Naive thymus-derived CD4-positive, alpha-beta T cell (primary cell): ENCODE measurements at regions not wholly inside any gene's neighbourhood (a gene's known extent, or its start where the extent isn't known, plus 50 kb on each side); places are given as distances from the start of the nearest gene placed in this dataset.
"Not testable (repeated sequence)": the region's sequence is repeated elsewhere in the genome, so short reads cannot be mapped to it uniquely, and the experiment has no call there.

Source experiments
- ATAC-seq: fragments of 150-1000 bp; cut with Tn5 transposase; 2 replicates; pipeline ENCODE4 v1.10.0; 2021; ENCODE audit warnings: mild to moderate bottlenecking, moderate library complexity
- CTCF ChIA-PET: fragments of 350-600 bp; sonication (Branson Sonifier 250); formaldehyde crosslinking; loops from one replicate; lab custom pipeline; 2021; ENCODE audit warnings: antibody characterized with exemption; lab: Charles Lee
- POLR2A ChIA-PET: fragments of 350-600 bp; sonication (Branson Sonifier 250); formaldehyde crosslinking; loops from one replicate; lab custom pipeline; 2021; ENCODE audit warnings: antibody characterized with exemption, inconsistent platforms; lab: Charles Lee
- DNase-seq, 9 donors: peaks; one replicate each; pipeline versions ENCODE4 v3.0.0 to v3.0.0-alpha.2; 2020 to 2022; ENCODE audit warnings: mixed read lengths in 1 of 9
- H3K27ac ChIP-seq: one replicate; pipeline ENCODE4 v1.7.0; 2013; ENCODE audit warnings: mild to moderate bottlenecking, low read depth, low read length, moderate library complexity
- H3K27me3 ChIP-seq, 2 donors: one replicate each; pipeline ENCODE4 v1.7.0; 2013; ENCODE audit warnings: low read length in 2 of 2, mild to moderate bottlenecking in 2 of 2, moderate library complexity in 2 of 2; ENCODE audit not compliant: control insufficient read depth in 2 of 2, insufficient read depth in 2 of 2
- H3K36me3 ChIP-seq, 3 experiments: 1 replicate in 2 of 3; 2 replicates in 1 of 3; pipeline ENCODE4 v1.7.0; 2013; ENCODE audit warnings: low read length in 3 of 3, mild to moderate bottlenecking in 3 of 3, moderate library complexity in 1 of 3; ENCODE audit not compliant: insufficient read depth in 3 of 3, control insufficient read depth in 2 of 3
- H3K4me1 ChIP-seq, 2 donors: one replicate each; pipeline ENCODE4 v1.7.0; 2013; ENCODE audit warnings: low read length in 2 of 2, mild to moderate bottlenecking in 2 of 2, moderate library complexity in 1 of 2; ENCODE audit not compliant: control insufficient read depth in 2 of 2, insufficient read depth in 2 of 2
- H3K4me3 ChIP-seq: 2 replicates; pipeline ENCODE4 v1.7.0; 2013; ENCODE audit warnings: mild to moderate bottlenecking, low read length
- H3K9me3 ChIP-seq, 3 experiments: 1 replicate in 2 of 3; 2 replicates in 1 of 3; pipeline ENCODE4 v1.7.0; 2013; ENCODE audit warnings: low read length in 3 of 3; ENCODE audit not compliant: control insufficient read depth in 2 of 3
- H3K27ac Mint-ChIP-seq, 9 donors: one replicate each; pipeline ENCODE4 v1.8.0; 2020 to 2022; ENCODE audit warnings: mixed read lengths in 9 of 9, mild to moderate bottlenecking in 8 of 9, moderate library complexity in 5 of 9, inconsistent platforms in 2 of 9
- H3K27me3 Mint-ChIP-seq, 5 donors: one replicate each; pipeline ENCODE4 v1.8.0; 2021 to 2022; ENCODE audit warnings: mixed read lengths in 5 of 5, mild to moderate bottlenecking in 1 of 5
- H3K36me3 Mint-ChIP-seq, 5 donors: one replicate each; pipeline ENCODE4 v1.8.0; 2020 to 2022; ENCODE audit warnings: mixed read lengths in 5 of 5, mild to moderate bottlenecking in 3 of 5, inconsistent platforms in 1 of 5
- H3K4me1 Mint-ChIP-seq, 7 donors: one replicate each; pipeline ENCODE4 v1.8.0; 2020 to 2022; ENCODE audit warnings: mixed read lengths in 7 of 7, mild to moderate bottlenecking in 3 of 7, inconsistent platforms in 1 of 7
- H3K4me3 Mint-ChIP-seq, 10 donors: one replicate each; pipeline ENCODE4 v1.8.0; 2020 to 2022; ENCODE audit warnings: mild to moderate bottlenecking in 10 of 10, mixed read lengths in 10 of 10, moderate library complexity in 6 of 10, inconsistent platforms in 2 of 10
- H3K9me3 Mint-ChIP-seq, 11 donors: one replicate each; pipeline ENCODE4 v1.8.0; 2020 to 2022; ENCODE audit warnings: mixed read lengths in 11 of 11, mild to moderate bottlenecking in 4 of 11, inconsistent platforms in 1 of 11, moderate library complexity in 1 of 11
- intact Hi-C, 2 donors: fragments of 100-400 bp; cut with micrococcal nuclease; formaldehyde crosslinking; loops; one replicate each; pipeline ENCODE4 v1.15.1; 2023

DNA sequence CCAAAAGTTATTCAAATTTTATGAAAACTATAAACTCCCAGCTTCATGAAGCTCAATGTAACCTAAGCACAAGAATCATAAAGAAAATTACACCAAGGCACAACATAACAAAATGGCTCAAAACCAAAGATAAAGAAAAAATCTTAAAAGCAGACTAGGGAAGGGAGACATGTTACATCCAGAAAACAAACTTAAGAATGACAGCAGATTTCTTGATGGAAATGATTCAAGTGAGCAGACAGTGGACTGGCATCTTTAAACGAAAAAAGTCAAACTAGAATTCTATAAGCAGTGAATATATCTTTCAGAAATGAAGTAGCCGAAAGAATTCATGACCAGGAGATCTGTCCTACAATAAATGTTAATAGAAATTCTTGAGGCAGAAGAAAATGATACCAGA lies 75.6 kb downstream of the SHANK2 start:
- Histone ChIP-seq H3K27ac (no peak overlapping the region), H3K9me3 (no peaks in the 10 kb centered on the region), H3K36me3 (no peaks in the 10 kb centered on the region), H3K4me1 (no peaks in the 10 kb centered on the region), H3K27me3 (no peaks in the 10 kb centered on the region), H3K4me3 (no peak overlapping the region)
- CTCF ChIA-PET = no interaction called here
- peaks cover 2 to 32% (median 13%) of the 10 kb centered on the region in 11 donors for H3K9me3 Mint-ChIP-seq
- no peak overlapping the region for H3K4me3 Mint-ChIP-seq
- peaks cover 0 to 4% (median 0%) of the 10 kb centered on the region in 5 donors for H3K36me3 Mint-ChIP-seq
- no peak overlapping the region for H3K27ac Mint-ChIP-seq
- no peaks in the 10 kb centered on the region for H3K4me1 Mint-ChIP-seq
- ATAC-seq (no peak), DNase-seq (no peak)
- H3K27me3 Mint-ChIP-seq = peaks cover 9 to 49% (median 34%) of the 10 kb centered on the region in 5 donors
- POLR2A ChIA-PET = no interaction called here
- intact Hi-C loops = no loop called here

DNA sequence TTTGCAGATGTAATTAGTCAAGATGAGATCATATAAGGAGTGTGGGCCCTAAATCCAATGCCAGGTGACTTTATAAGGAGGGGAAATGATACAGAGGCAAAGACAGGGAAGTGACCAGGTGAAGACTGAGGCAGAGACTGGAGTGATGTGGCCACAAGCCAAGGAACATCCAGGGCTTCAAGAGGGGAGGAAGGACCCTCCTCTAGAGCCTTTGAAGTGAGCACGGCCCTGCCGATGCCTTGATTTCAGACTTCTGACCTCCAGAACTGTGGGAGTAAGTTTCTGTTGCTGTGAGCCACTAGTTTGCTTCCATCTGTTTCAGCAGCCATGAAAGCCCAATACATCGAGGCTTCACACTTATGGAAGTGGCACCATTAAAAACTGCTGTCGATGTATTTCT lies 78.7 kb downstream of the SHANK2 start:
- peaks cover 3 to 35% (median 24%) of the 10 kb centered on the region in 5 donors for H3K27me3 Mint-ChIP-seq
- H3K27me3 ChIP-seq = no peaks in the 10 kb centered on the region
- H3K4me3 Mint-ChIP-seq = no peak overlapping the region
- no peaks in the 10 kb centered on the region for H3K4me1 Mint-ChIP-seq
- no peak overlapping the region for H3K27ac Mint-ChIP-seq
- ChIA-PET POLR2A (no interaction called here), CTCF (no interaction called here)
- peaks cover under 1 to 32% (median 13%) of the 10 kb centered on the region in 11 donors for H3K9me3 Mint-ChIP-seq
- H3K36me3 ChIP-seq = no peaks in the 10 kb centered on the region
- no peak for DNase-seq
- no peak for ATAC-seq
- intact Hi-C loops = no loop called here
- H3K9me3 ChIP-seq = no peaks in the 10 kb centered on the region
- no peak overlapping the region for H3K4me3 ChIP-seq
- no peaks in the 10 kb centered on the region for H3K4me1 ChIP-seq
- H3K36me3 Mint-ChIP-seq = peaks cover 0 to 4% (median 0%) of the 10 kb centered on the region in 5 donors
- H3K27ac ChIP-seq = no peak overlapping the region

DNA sequence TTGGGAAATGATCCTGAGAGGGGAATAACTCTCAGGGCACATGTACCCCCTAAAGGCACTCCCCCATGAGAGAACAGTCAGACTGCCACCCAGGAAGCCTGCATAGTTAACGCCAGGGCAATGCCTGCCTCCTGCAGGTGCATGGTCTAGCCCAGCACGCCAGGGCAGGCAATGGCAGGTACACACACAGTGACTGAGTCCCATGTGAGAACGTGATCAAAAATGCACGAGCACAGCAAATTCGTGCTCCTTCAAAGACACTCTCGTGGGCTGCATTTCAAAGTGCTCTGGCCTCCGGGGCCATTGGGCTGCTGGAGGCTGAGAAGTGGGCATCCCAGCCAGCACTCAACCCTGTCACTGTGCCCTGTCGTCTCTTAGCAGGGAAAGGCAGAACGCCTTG lies 79.7 kb downstream of the SHANK2 start:
- no peak for DNase-seq
- peaks cover 0 to 4% (median 0%) of the 10 kb centered on the region in 5 donors for H3K36me3 Mint-ChIP-seq
- intact Hi-C loops = no loop called here
- no peak overlapping the region for H3K4me3 ChIP-seq
- H3K4me1 Mint-ChIP-seq = no peaks in the 10 kb centered on the region
- no peaks in the 10 kb centered on the region for H3K9me3 ChIP-seq
- peaks cover 2 to 32% (median 12%) of the 10 kb centered on the region in 11 donors for H3K9me3 Mint-ChIP-seq
- ATAC-seq = no peak
- H3K27me3 Mint-ChIP-seq = peaks cover 3 to 29% (median 23%) of the 10 kb centered on the region in 5 donors
- H3K27ac ChIP-seq = no peak overlapping the region
- POLR2A ChIA-PET = no interaction called here
- no peaks in the 10 kb centered on the region for H3K4me1 ChIP-seq
- no peak overlapping the region for H3K27ac Mint-ChIP-seq
- H3K27me3 ChIP-seq = no peaks in the 10 kb centered on the region
- H3K4me3 Mint-ChIP-seq = no peak overlapping the region
- CTCF ChIA-PET = no interaction called here
- no peaks in the 10 kb centered on the region for H3K36me3 ChIP-seq

DNA sequence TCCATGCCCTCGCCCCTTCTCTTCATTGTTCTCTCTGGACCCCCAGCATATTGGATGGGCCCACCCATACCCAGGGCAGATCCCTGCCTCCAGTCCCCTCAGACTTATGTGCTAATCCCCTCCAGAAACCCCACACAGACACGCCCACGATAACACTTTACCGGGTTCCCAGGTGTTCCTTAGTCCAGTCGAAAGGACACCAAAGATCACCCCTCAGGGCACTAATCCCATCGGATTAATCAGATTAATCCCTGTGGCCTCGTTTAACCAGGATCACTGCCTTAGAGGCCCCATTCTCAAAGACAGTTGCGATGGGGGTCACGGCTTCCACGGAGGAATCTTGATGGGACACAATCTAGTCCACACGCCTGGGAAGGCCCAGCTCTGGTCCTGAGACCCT lies 80.8 kb downstream of the SHANK2 start:
- ChIA-PET CTCF (no interaction called here), POLR2A (no interaction called here)
- peaks cover 1 to 25% (median 5%) of the 10 kb centered on the region in 11 donors for H3K9me3 Mint-ChIP-seq
- no peak overlapping the region for H3K4me3 ChIP-seq
- ATAC-seq = no peak
- intact Hi-C loops = no loop called here
- no peaks in the 10 kb centered on the region for H3K9me3 ChIP-seq
- peaks cover 0 to 4% (median 0%) of the 10 kb centered on the region in 5 donors for H3K36me3 Mint-ChIP-seq
- H3K4me3 Mint-ChIP-seq = no peak overlapping the region
- no peak overlapping the region for H3K27ac ChIP-seq
- H3K36me3 ChIP-seq = no peaks in the 10 kb centered on the region
- no peak for DNase-seq
- H3K27me3 ChIP-seq = no peaks in the 10 kb centered on the region
- peak overlapping the region in 1 of 9 donors; percentile 65 for H3K27ac Mint-ChIP-seq
- H3K4me1 Mint-ChIP-seq = no peaks in the 10 kb centered on the region
- no peaks in the 10 kb centered on the region for H3K4me1 ChIP-seq
- peaks cover 0 to 23% (median 13%) of the 10 kb centered on the region in 5 donors for H3K27me3 Mint-ChIP-seq

DNA sequence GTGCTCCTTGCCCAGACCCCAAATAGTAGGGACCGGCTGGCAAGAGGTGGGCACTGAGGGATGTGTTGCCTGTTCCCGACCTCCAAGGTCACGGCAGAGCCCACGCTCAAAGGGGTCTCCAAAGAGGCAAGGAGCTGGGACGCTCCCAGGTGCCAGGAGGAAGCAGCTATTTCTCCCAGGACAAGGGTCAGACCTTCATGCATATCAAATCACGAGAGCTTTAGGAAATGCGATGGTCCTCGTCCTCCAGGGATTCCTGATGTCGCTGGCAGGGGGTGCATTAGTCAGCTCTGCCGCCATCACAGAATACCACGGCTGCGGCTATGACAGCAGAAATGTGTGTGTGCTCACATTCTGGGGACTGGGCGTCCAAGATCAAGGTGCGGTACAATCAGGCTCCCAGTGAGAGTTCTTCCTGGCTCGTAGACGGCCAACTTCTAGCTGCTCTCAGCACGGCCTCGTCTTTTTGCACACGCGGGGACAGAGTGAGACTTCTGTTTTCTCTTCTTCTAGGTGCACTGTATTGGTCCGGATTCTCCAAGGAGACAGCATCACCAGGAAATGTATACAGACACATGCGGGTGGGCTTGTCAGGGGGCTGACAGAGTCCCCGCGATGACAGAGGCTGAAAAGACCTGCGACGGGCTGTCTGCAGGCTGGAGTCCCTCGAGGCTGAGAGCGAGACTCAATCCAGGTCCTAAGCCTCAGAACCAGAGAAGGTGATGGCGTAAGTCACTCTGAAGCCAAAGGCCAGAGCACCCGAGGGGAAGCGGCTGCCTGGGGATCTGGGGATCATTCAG lies 81.6 kb downstream of the SHANK2 start:
- no peak overlapping the region for H3K4me3 Mint-ChIP-seq
- Histone ChIP-seq H3K27me3 (no peaks in the 10 kb centered on the region), H3K27ac (no peak overlapping the region), H3K4me1 (no peaks in the 10 kb centered on the region), H3K9me3 (no peaks in the 10 kb centered on the region), H3K36me3 (no peaks in the 10 kb centered on the region), H3K4me3 (no peak overlapping the region)
- intact Hi-C loops = no loop called here
- H3K4me1 Mint-ChIP-seq = no peaks in the 10 kb centered on the region
- no peak overlapping the region for H3K27ac Mint-ChIP-seq
- H3K27me3 Mint-ChIP-seq = peaks cover 0 to 23% (median 12%) of the 10 kb centered on the region in 5 donors
- POLR2A ChIA-PET = no interaction called here
- peaks cover 0 to 4% (median 0%) of the 10 kb centered on the region in 5 donors for H3K36me3 Mint-ChIP-seq
- DNase-seq (no peak), ATAC-seq (no peak)
- H3K9me3 Mint-ChIP-seq = peaks cover 0 to 18% (median 5%) of the 10 kb centered on the region in 11 donors
- CTCF ChIA-PET = no interaction called here

DNA sequence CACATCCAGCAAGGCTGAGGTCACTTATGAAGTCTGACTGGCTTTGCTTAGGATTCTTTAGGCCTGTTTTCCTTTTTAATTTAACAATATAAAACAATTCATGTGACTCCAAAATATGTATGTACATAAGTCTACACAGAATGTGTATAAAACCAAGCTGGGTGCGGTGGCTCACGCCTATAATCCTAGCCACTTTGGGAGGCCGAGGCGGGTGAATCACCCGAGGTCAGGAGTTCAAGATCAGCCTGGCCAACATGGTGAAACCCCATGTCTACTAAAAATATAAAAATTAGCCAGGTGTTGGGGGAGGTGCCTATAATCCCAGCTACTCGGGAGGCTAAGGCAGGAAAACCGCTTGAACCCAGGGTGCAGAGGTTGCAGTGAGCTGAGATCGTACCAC lies 83.1 kb downstream of the SHANK2 start:
- no peaks in the 10 kb centered on the region for H3K4me1 ChIP-seq
- H3K36me3 ChIP-seq = no peaks in the 10 kb centered on the region
- H3K27ac ChIP-seq = no peak overlapping the region
- Mint-ChIP-seq H3K27ac (no peak overlapping the region), H3K27me3 (peaks cover 0 to 14% (median 10%) of the 10 kb centered on the region in 5 donors), H3K4me1 (no peaks in the 10 kb centered on the region), H3K9me3 (peaks cover 0 to 7% (median 0%) of the 10 kb centered on the region in 11 donors), H3K36me3 (no peaks in the 10 kb centered on the region), H3K4me3 (no peak overlapping the region)
- POLR2A ChIA-PET = no interaction called here
- CTCF ChIA-PET = no interaction called here
- intact Hi-C loops = no loop called here
- ATAC-seq (no peak), DNase-seq (no peak)
- H3K9me3 ChIP-seq = no peaks in the 10 kb centered on the region
- no peak overlapping the region for H3K4me3 ChIP-seq
- no peaks in the 10 kb centered on the region for H3K27me3 ChIP-seq

DNA sequence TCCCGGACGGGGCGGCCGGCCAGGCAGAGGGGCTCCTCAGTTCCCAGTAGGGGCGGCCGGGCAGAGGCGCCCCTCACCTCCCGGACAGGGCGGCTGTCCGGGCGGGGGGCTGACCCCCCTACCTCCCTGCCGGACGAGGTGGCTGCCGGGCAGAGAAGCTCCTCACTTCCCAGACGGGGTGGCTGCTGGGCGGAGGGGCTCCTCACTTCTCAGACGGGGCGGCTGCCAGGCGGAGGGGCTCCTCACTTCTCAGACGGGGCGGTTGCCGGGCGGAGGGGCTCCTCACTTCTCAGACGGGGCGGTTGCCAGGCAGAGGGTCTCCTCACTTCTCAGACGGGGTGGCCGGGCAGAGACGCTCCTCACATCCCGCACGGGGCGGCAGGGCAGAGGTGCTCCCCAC lies 84.6 kb downstream of the SHANK2 start:
- H3K27ac Mint-ChIP-seq, H3K4me1 Mint-ChIP-seq, H3K27ac ChIP-seq: not testable (repeated sequence)

More for the DNA sequence above, 84.6 kb downstream of the SHANK2 start:
- POLR2A ChIA-PET, H3K4me3 ChIP-seq, CTCF ChIA-PET, H3K4me3 Mint-ChIP-seq, H3K36me3 ChIP-seq, DNase-seq, ATAC-seq, H3K4me1 ChIP-seq, H3K9me3 Mint-ChIP-seq, H3K27me3 ChIP-seq, H3K27me3 Mint-ChIP-seq, H3K36me3 Mint-ChIP-seq, intact Hi-C loops, H3K9me3 ChIP-seq: not testable (repeated sequence)
